Activated CD4-positive, alpha-beta T cell treated with anti-CD3 and anti-CD28 coated beads for 36 hours (primary cell): ENCODE measurements at regions not wholly inside any gene's neighbourhood (a gene's known extent, or its start where the extent isn't known, plus 50 kb on each side); places are given as distances from the start of the nearest gene placed in this dataset.

Experiments
- ATAC-seq: fragments of 200-7000 bp; cut with Tn5 transposase; one replicate; pipeline ENCODE4 v1.10.0; 2021; ENCODE audit warnings: mild to moderate bottlenecking, moderate library complexity
- CTCF ChIA-PET: fragments of 350-600 bp; sonication (Branson Sonifier 250); formaldehyde crosslinking; loops from one replicate; lab custom pipeline; 2021; ENCODE audit warnings: antibody characterized with exemption; lab: Charles Lee
- POLR2A ChIA-PET: fragments of 350-600 bp; sonication (Branson Sonifier 250); formaldehyde crosslinking; loops from one replicate; lab custom pipeline; 2021; ENCODE audit warnings: antibody characterized with exemption, inconsistent platforms; lab: Charles Lee
- DNase-seq: peaks from one replicate; pipeline ENCODE4 v3.0.0-alpha.2; 2020
- H3K27ac Mint-ChIP-seq: one replicate; pipeline ENCODE4 v1.8.0; 2021; ENCODE audit warnings: mixed read lengths
- H3K27me3 Mint-ChIP-seq: one replicate; pipeline ENCODE4 v1.8.0; 2021; ENCODE audit warnings: mixed read lengths
- H3K36me3 Mint-ChIP-seq: one replicate; pipeline ENCODE4 v1.8.0; 2021; ENCODE audit warnings: low read depth, mixed read lengths
- H3K4me1 Mint-ChIP-seq: one replicate; pipeline ENCODE4 v1.8.0; 2021; ENCODE audit warnings: mixed read lengths
- H3K4me3 Mint-ChIP-seq: one replicate; pipeline ENCODE4 v1.8.0; 2021; ENCODE audit warnings: mild to moderate bottlenecking, moderate library complexity, mixed read lengths
- H3K9me3 Mint-ChIP-seq: one replicate; pipeline ENCODE4 v1.8.0; 2021; ENCODE audit warnings: low read depth, mixed read lengths
- intact Hi-C, 2 experiments: fragments of 100-400 bp; cut with DNase I in 1 of 2; cut with micrococcal nuclease in 1 of 2; formaldehyde crosslinking; loops; one replicate each; pipeline versions ENCODE4 v1.14.2 to v1.15.1; 2022 to 2024; cut with DNase I, micrococcal nuclease

DNA sequence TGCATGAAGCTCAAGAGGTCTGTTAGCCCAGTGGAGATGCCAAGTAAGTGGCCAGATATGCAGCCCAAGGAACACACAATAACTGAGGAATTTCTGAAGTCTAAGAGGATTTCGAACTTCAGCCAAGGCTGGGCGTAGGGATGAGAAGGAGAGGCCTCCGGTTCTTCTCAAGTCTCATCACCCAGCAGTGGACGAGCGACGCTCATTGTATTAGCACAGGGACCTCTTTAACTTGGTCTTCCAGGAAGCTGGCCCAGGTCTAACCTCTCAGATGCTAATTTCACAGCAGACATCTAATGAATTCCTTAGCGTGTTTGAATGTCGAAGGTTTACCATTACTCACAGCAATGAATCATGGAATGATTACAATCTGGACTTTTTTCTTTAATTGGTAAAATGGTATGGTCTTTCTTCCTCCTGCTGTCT, 85.0 kb downstream of the HES1 start:
- CTCF ChIA-PET, result interaction anchor here (0.5 to 0.6 kb wide), 2 partner anchors 63 to 478 kb away, joined by 3 to 5 read pairs; no protein-coding TSS in a partner anchor
- Mint-ChIP-seq H3K9me3 (no peaks in the 10 kb centered on the region), H3K27ac (no peak overlapping the region), H3K27me3 (peaks cover 19% of the 10 kb centered on the region), H3K4me1 (peaks cover 8% of the 10 kb centered on the region), H3K36me3 (no peaks in the 10 kb centered on the region), H3K4me3 (no peak overlapping the region)
- intact Hi-C loops, result no loop called here
- no peak for DNase-seq
- ATAC-seq, result no peak
- POLR2A ChIA-PET, result no interaction called here

DNA sequence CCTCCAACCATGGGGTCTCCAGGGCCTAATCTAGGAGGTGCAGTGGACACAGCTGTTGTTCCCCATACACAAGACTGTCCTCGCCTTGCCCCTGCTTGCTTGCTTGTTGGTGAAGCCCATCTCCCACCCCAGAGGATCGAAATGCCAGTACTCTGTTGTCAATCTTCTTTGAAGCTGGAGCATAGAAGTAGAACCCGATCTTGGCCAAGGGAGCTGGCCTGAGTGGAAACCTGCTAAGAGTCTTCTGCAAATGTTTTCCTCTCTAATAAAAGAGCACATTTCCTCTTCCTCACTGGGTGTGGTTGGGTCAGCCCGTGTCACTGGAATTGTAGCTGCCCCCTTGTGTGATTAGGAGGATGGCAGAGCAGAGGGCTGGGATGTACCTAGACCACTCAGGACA, 85.4 kb downstream of the HES1 start:
- Mint-ChIP-seq H3K27ac (no peak overlapping the region), H3K27me3 (peaks cover 21% of the 10 kb centered on the region)
- CTCF ChIA-PET, result interaction anchor here (0.5 to 0.6 kb wide), 2 partner anchors 64 to 478 kb away, joined by 3 to 5 read pairs; no protein-coding TSS in a partner anchor

DNA sequence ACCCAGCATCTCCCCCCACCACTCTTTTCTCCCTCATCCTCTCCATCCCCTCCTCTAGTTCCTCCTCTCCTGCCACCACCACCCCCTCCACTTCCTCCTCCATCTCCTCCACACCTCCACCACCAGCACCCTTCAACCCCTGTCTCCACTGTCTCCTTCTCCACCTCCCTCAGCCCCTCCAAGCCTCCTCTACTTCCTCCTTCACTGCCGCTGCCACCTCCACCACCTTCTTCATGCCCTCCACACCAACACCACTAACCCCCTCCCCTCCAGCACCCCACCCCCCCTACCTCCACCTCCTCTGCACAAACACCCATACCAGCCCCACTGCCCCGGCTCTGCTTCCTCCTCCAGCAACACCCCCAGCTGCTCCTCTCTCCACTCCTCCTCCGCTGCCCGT, 88.0 kb downstream of the HES1 start:
- Mint-ChIP-seq H3K27me3 (peaks cover 22% of the 10 kb centered on the region), H3K27ac (no peak overlapping the region), H3K9me3 (no peaks in the 10 kb centered on the region), H3K4me1 (peaks cover 8% of the 10 kb centered on the region), H3K36me3 (no peaks in the 10 kb centered on the region), H3K4me3 (no peak overlapping the region)
- ATAC-seq (no peak), DNase-seq (no peak)
- ChIA-PET POLR2A (no interaction called here), CTCF (interaction anchor here (1.5 kb wide), 1 partner anchor 92 kb away, joined by 3 read pairs; no protein-coding TSS in a partner anchor)
- intact Hi-C loops, result no loop called here

More for the DNA sequence above, 85.4 kb downstream of the HES1 start:
- POLR2A ChIA-PET, result no interaction called here
- Mint-ChIP-seq H3K36me3 (no peaks in the 10 kb centered on the region), H3K4me1 (peaks cover 8% of the 10 kb centered on the region), H3K9me3 (no peaks in the 10 kb centered on the region), H3K4me3 (no peak overlapping the region)
- intact Hi-C loops, result no loop called here
- DNase-seq, result no peak
- ATAC-seq, result no peak

DNA sequence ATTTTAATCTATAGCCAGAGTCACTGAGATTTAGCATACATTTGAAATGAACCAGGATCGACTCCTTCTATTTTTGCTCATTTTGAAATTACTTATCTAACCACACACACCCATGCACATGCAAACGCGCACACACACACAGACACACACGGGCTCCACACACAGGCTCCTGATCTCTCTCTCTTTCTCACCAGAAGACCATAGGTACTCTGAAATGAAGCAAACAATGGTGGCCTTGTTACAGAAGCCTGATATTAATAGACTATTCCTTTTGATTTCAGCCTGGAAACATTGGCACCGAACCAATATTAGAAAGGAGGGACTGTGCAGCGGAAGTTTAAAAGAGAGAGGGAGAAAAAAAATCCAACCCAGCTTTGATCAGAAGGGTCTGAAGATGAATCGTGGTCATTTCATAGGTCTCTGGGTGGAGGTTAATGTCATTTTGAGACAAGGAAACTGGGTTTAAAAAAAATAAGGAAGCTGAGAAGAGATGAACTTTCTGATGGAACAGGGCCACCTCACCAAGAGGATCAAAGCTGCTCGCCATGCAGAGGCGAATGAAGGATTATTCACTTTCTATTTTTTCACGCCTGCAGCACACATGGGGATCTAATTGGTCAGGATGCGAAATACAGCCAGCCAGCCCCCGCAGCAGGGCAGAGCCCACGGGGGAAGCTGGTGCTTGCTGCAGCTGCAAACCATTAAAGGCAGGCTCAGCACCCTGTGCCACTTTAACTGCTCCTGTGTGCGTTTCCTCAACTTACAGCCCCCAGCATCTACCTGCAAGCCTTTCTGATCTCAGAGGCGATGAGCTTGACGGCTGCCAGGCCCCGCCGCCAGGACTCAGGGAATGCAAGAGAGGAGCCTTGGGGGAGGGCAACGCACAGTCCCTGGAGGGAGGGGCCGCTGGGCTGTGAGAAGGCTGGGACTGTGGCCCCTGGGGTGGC, 88.8 kb downstream of the HES1 start:
- CTCF ChIA-PET, result no interaction called here
- DNase-seq (peak; percentile 25), ATAC-seq (peak; percentile 57)
- Mint-ChIP-seq H3K4me1 (peaks cover 8% of the 10 kb centered on the region), H3K27me3 (peaks cover 21% of the 10 kb centered on the region), H3K9me3 (no peaks in the 10 kb centered on the region), H3K36me3 (no peaks in the 10 kb centered on the region), H3K4me3 (no peak overlapping the region), H3K27ac (no peak overlapping the region)
- POLR2A ChIA-PET, result no interaction called here
- intact Hi-C loops, result no loop called here

DNA sequence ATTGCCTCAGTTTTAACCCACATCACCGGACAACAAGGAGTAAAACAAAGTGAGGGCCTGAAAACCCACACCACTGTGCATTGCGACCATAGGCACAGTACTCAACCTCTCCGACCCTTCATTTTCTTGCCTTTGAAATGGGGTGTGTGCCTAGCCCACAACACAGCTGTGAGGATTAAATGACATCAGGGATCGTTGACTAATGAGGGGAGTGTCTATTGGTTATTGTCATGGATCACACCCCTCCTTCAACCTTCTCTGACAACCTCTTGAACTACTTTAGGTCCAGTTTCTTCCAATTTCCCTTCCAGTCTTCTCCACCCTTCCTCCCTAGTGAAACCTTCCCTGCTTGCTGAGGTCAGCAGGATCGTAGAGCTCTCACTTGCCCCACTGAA, 89.5 kb downstream of the HES1 start:
- H3K36me3 Mint-ChIP-seq, result no peaks in the 10 kb centered on the region
- DNase-seq, result no peak
- ChIA-PET CTCF (interaction anchor here (0.8 kb wide), 1 partner anchor 95 kb away, joined by 3 read pairs; no protein-coding TSS in a partner anchor), POLR2A (no interaction called here)
- intact Hi-C loops, result no loop called here
- no peak overlapping the region for H3K4me3 Mint-ChIP-seq
- ATAC-seq, result no peak
- no peaks in the 10 kb centered on the region for H3K9me3 Mint-ChIP-seq
- peaks cover 21% of the 10 kb centered on the region for H3K27me3 Mint-ChIP-seq
- H3K4me1 Mint-ChIP-seq, result peaks cover 8% of the 10 kb centered on the region
- no peak overlapping the region for H3K27ac Mint-ChIP-seq

DNA sequence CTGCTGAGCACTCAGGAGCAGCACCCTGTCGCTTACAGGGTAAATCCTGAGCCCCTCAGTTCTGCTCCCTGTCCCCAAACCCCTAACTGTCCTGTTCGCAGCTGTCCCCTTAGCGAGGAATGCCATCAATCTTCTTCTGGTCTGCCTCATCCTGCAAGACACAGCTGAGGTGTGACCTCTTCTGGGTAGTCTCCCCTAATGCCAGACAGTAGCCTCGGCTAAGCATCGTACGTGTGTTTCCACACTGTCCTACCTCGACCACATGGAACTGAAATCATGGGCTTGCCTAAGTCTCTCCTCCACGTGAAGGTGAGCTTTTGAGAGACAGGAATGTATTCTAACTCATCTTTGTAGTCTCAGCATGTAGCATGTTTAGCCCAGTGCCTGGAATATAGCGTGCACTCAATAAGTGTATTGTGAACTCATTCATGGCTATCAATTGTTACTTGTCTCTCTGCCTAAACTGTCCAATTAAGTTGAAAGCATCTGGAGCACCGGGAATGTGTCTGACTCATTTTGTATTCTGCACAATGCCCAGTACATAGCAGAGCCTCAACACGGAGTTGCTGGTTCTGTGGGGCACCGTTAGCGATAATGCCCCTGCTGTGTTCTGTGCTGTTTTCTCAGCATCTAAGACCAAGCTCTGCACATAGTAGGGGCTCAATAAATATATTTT, 90.2 kb downstream of the HES1 start:
- Mint-ChIP-seq H3K4me3 (no peak overlapping the region), H3K9me3 (no peaks in the 10 kb centered on the region), H3K27me3 (peaks cover 21% of the 10 kb centered on the region), H3K4me1 (peaks cover 8% of the 10 kb centered on the region), H3K36me3 (no peaks in the 10 kb centered on the region), H3K27ac (no peak overlapping the region)
- ATAC-seq, result no peak
- POLR2A ChIA-PET, result no interaction called here
- intact Hi-C loops, result no loop called here
- no peak for DNase-seq
- CTCF ChIA-PET, result interaction anchor here (0.8 kb wide), 1 partner anchor 95 kb away, joined by 3 read pairs; no protein-coding TSS in a partner anchor

DNA sequence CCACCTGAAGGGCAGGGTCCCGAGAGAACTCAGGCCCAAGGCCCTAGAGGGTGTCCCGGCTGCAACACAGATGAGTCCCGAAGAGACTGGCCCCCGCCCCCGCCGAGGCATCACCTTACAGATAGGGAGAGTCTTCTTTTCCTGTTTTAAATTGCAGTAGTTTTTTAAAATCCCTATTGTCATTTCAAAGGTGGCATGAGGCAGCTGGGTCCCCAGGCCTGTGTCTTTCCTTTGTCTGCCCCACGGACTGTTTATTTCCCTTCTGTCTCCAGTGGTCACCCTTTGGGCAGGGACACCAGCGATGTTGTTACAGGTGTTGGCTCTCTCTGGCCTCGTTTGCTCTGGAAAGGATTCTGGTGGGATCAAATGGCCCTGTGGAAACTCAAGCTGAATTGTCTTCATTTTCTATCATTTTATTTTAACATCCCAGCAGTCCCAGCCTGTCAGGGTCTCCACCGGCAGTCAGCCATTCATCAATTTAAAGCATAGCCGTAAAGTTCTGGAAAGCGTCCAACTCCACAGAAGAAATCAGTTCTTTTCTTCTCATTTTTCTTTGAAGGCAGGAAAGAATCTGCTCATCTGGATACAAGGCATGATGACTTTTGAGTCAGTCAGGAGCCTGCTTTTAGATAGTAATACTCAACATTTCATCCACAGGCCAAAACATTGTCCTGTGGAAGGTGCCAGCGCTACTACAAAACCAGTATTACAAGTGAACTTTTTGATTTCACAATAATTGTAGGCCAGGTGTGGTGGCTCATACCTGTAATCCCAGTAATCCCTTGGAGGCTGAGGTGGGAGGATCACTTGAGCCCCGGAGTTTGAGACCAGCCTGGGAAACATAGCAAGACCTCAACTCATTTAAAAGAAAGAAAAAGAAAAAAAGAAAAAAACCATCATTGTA, 96.2 kb downstream of the HES1 start:
- ChIA-PET CTCF (no interaction called here), POLR2A (no interaction called here)
- Mint-ChIP-seq H3K36me3 (no peaks in the 10 kb centered on the region), H3K27ac (no peak overlapping the region), H3K4me3 (no peak overlapping the region), H3K27me3 (peaks cover 2% of the 10 kb centered on the region), H3K4me1 (no peaks in the 10 kb centered on the region), H3K9me3 (no peaks in the 10 kb centered on the region)
- intact Hi-C loops, result no loop called here
- ATAC-seq, result no peak
- no peak for DNase-seq

DNA sequence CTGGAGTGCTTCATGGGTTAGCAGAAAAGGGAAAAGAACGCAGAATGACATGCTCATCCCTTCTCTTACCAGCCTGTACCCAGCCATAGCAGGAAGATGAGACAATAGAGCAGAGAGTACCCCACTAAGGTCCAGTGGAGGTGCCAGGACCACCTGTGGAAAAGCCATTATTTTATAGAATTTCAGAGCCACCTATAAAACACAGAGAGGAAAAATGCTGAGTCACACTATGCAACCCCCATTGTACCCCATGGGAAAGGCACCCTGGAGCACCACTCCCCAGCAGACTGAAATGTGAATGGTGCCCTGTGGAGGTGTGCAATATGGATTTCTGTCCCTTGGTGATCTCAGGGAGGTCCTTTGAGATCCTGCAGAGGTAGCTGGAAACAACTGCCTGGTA, 97.2 kb downstream of the HES1 start:
- no peaks in the 10 kb centered on the region for H3K36me3 Mint-ChIP-seq
- no peaks in the 10 kb centered on the region for H3K27me3 Mint-ChIP-seq
- POLR2A ChIA-PET, result no interaction called here
- CTCF ChIA-PET, result no interaction called here
- ATAC-seq (no peak), DNase-seq (no peak)
- H3K9me3 Mint-ChIP-seq, result no peaks in the 10 kb centered on the region
- H3K4me3 Mint-ChIP-seq, result no peak overlapping the region
- intact Hi-C loops, result no loop called here
- H3K4me1 Mint-ChIP-seq, result no peaks in the 10 kb centered on the region
- no peak overlapping the region for H3K27ac Mint-ChIP-seq

DNA sequence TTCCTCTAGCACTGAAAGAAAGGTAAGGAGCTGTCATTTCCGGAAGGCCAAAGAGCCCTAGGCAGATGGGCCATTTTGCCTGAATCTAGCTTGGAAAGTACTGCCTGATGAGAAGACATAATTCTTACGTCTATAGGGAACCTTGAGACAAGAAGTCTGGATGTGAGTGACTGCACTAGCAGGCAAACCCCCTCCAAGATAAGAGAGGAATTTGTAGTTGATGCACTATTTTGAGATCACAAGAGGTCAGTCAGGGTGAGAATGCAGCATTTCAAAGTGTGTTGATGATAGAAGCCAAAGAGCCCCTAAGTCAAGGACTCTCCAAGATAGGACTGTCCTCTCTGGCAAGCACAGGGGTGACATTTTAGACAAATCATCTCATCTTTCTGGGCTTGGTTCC, 99.2 kb downstream of the HES1 start:
- H3K27me3 Mint-ChIP-seq, result no peaks in the 10 kb centered on the region
- H3K27ac Mint-ChIP-seq, result no peak overlapping the region
- no peaks in the 10 kb centered on the region for H3K9me3 Mint-ChIP-seq
- intact Hi-C loops, result no loop called here
- no peaks in the 10 kb centered on the region for H3K36me3 Mint-ChIP-seq
- no peaks in the 10 kb centered on the region for H3K4me1 Mint-ChIP-seq
- ChIA-PET CTCF (no interaction called here), POLR2A (no interaction called here)
- ATAC-seq (no peak), DNase-seq (no peak)
- H3K4me3 Mint-ChIP-seq, result no peak overlapping the region

DNA sequence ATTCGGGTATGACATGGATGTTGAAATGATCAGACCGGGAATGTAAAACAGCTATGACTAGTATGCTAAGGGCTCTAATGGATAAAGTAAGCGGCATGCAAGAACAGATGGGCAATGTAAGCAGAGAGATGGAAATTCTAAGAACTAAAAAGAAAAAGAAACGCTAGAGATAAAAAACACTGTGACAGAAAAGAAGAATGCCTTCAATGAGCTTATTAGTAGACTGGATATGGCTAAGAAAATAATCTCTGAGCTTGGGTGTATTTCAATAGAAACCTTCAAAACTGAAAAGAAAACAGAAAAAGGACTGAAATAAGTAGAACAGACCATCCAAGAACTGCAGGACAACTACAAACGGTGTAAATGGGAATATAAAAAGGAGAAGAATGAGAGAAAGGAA, 101.2 kb downstream of the HES1 start:
- no peaks in the 10 kb centered on the region for H3K9me3 Mint-ChIP-seq
- H3K27ac Mint-ChIP-seq, result no peak overlapping the region
- no peak for DNase-seq
- intact Hi-C loops, result no loop called here
- H3K4me3 Mint-ChIP-seq, result no peak overlapping the region
- POLR2A ChIA-PET, result no interaction called here
- CTCF ChIA-PET, result interaction anchor here (0.7 kb wide), 1 partner anchor 189 kb away, joined by 4 read pairs; no protein-coding TSS in a partner anchor
- no peaks in the 10 kb centered on the region for H3K36me3 Mint-ChIP-seq
- no peaks in the 10 kb centered on the region for H3K27me3 Mint-ChIP-seq
- no peak for ATAC-seq
- H3K4me1 Mint-ChIP-seq, result no peaks in the 10 kb centered on the region

DNA sequence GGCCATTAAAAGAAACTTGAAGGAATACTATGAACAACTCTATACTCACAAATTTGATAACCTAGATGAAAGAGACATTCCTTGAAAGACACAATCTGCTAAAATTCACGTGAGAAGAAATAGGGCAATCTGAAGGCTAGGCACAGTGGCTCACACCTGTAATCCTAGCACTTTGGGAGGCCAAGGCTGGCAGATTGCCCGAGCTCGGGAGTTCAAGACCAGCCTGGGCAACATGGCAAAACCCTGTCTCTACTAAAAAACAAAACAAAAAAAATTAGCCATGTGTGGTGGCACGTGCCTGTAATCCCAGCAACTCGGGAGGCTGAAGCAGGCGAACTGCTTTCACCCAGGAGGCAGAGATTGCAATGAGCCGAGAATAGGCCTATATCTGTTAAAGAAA, 104.8 kb downstream of the HES1 start:
- ATAC-seq (no peak), DNase-seq (no peak)
- Mint-ChIP-seq H3K27me3 (no peaks in the 10 kb centered on the region), H3K36me3 (no peaks in the 10 kb centered on the region), H3K9me3 (no peaks in the 10 kb centered on the region), H3K4me1 (no peaks in the 10 kb centered on the region), H3K27ac (no peak overlapping the region), H3K4me3 (no peak overlapping the region)
- intact Hi-C loops, result no loop called here
- ChIA-PET CTCF (no interaction called here), POLR2A (no interaction called here)
